22Rv1 (cell line): ENCODE measurements at regions not wholly inside any gene's neighbourhood (a gene's known extent, or its start where the extent isn't known, plus 50 kb on each side); places are given as distances from the start of the nearest gene placed in this dataset.

Source experiments
- ZFX ChIP-seq: fragments of 450-650 bp; IDR thresholded peaks from 2 replicates; pipeline ENCODE4 v1.6.1; 2017; ENCODE audit warnings: antibody characterized with exemption, borderline replicate concordance
- TF ChIP-seq, protein P1 (sequence below): fragments of 450-650 bp; IDR thresholded peaks from 2 replicates; pipeline ENCODE4 v1.5.1; 2017; ENCODE audit warnings: mild to moderate bottlenecking

DNA sequence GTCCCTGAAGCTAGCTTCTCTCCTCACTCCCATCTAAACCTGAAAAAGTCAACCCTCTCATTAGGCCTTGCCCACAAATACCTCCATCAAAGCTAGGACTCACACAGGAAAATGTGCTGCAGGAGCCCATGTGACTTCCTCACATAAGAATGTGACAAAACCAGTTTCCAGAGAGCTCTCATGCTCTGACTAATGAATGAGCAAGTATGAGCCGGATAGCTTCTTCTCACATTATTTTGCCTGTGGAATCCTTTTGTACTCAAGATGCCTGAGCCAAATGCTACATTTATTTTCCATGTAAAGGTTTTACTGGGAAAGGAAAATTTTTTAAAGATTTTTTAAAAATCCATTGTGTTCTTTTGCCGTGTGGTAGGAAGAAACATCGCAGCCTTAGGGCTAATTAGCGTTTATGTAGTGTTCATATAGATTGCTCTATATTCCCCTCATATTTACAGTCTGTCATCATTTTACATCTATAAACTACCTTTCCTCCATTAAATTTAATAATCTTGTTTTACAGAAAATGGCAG is 68.6 kb upstream of the CCN6 start:
- TF ChIP-seq, protein P1, sequence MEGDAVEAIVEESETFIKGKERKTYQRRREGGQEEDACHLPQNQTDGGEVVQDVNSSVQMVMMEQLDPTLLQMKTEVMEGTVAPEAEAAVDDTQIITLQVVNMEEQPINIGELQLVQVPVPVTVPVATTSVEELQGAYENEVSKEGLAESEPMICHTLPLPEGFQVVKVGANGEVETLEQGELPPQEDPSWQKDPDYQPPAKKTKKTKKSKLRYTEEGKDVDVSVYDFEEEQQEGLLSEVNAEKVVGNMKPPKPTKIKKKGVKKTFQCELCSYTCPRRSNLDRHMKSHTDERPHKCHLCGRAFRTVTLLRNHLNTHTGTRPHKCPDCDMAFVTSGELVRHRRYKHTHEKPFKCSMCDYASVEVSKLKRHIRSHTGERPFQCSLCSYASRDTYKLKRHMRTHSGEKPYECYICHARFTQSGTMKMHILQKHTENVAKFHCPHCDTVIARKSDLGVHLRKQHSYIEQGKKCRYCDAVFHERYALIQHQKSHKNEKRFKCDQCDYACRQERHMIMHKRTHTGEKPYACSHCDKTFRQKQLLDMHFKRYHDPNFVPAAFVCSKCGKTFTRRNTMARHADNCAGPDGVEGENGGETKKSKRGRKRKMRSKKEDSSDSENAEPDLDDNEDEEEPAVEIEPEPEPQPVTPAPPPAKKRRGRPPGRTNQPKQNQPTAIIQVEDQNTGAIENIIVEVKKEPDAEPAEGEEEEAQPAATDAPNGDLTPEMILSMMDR, result no peak
- TF ChIP-seq ZFX, result no peak
